ENCODE measurements at regions not wholly inside any gene's neighbourhood (a gene's known extent, or its start where the extent isn't known, plus 50 kb on each side); places are given as distances from the start of the nearest gene placed in this dataset.
"Not testable (repeated sequence)": the region's sequence is repeated elsewhere in the genome, so short reads cannot be mapped to it uniquely, and the experiment has no call there.

- DNase-seq (ENCODE audit: insufficient read length, low spot score), result no peak
- no peak for FAIRE-seq
- TF ChIP-seq POLR2A (IDR thresholded peaks at IDR 0.05; ENCODE audit: low read depth, low read length), result no peak
These were observed 353.7 kb downstream of the RAD51AP2 start for GRCh38 chr2:17164550-17164949.

DNA sequence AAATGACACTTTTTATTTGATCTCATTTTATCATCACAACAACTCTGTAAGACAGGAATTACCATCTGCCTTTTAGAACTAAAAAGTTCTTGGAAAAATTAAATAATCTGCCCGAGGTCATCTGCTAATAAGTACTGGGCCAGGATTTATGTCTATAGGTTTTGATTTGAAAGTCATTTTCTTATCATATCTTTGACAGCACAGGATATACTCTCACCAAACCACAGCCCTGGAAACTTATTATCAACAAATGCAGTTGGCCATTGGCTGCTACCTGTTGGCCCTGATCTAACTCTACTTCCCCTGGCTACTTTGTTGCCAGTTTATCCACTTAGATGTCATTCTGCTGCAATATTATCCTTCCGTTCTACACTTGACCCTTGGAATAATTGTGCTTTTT, 354.6 kb downstream of the RAD51AP2 start:
- no peak for FAIRE-seq
- no peak for TF ChIP-seq POLR2A (IDR thresholded peaks at IDR 0.05; ENCODE audit: low read depth, low read length)
- DNase-seq (ENCODE audit: insufficient read length, low spot score), result no peak

DNA sequence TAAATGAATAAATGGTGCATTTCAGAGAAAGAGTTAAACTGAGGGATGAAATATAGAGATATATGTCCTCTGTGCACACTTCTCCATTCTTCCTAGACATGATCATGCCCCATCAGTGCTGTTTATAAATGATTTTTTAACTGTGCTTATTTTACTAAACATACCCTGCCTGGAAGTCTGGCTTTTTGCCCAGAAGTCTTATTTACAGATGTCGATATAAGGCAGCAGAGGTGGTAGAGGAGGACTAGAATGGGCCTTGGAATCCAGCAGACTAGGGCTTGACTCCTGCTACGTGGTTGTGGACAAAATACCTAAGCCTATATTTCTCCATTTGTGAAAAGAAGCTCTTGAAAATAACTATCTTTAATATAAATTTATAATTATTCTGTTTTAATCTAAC, 355.5 kb downstream of the RAD51AP2 start:
- no peak for TF ChIP-seq POLR2A (IDR thresholded peaks at IDR 0.05; ENCODE audit: low read depth, low read length)
- DNase-seq (ENCODE audit: insufficient read length, low spot score) (no peak), FAIRE-seq (no peak)

- FAIRE-seq (no peak), DNase-seq (ENCODE audit: insufficient read length, low spot score) (no peak)
- no peak for TF ChIP-seq POLR2A (IDR thresholded peaks at IDR 0.05; ENCODE audit: low read depth, low read length)
These were observed 357.6 kb downstream of the RAD51AP2 start for GRCh38 chr2:17160594-17160993.

- DNase-seq (ENCODE audit: insufficient read length, low spot score) (no peak), FAIRE-seq (no peak)
- no peak for TF ChIP-seq POLR2A (IDR thresholded peaks at IDR 0.05; ENCODE audit: low read depth, low read length)
These were observed 362.2 kb downstream of the RAD51AP2 start for GRCh38 chr2:17156086-17156485.

DNA sequence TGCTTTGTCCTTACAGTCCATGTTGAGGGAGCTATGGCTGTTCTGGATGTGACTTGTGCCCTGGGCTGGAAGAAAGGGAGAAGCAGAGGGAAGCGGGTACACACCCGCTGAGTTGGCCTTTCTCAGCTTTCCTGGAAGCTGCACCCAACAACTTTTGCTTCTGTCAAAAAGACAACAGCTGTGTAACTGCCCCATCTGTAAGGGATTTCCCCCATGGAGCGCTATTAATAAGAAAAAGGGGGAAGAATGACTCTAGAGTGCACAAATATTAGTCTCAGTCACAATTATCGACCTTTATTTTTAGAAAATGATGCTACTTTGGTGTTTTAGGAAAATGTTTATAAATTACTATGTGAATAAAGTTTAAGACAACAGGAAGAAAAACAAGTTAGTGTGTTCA, 368.3 kb downstream of the RAD51AP2 start:
- FAIRE-seq (no peak), DNase-seq (ENCODE audit: insufficient read length, low spot score) (no peak)
- TF ChIP-seq POLR2A (IDR thresholded peaks at IDR 0.05; ENCODE audit: low read depth, low read length), result no peak

DNA sequence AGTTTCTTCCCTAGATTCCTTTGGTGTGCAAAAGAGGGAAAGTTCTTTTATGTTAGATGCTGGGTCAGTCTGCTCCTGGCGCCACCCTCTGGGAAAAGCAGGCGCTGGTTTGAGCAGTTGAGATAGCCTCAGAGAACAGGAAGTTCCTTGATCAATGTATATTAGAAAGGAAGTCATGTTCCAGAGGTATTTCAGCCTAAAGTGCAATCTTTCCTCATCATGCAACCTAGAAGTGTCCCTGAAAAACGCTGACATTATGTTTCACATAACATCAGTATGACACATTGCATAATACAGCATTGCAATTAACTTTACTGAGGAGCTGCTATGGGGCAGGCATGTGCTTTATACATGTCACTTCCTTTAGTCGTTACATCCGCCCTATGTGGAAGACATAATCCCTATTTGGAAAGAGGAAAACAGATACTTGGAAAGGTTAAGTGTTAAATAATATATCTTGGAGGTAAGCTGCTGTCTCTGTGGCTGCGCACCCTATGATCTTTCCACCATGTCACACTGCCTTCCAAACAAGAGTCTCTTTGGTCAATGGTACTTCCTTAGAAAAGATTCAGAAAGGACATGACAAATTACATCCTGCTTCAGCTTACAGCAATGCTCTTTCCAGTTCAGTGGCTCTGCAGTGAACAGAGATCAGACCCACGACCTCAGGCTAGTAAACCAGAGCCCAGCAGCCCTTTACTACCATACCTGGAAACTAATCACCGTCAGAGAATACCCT, 369.7 kb downstream of the RAD51AP2 start:
- TF ChIP-seq POLR2A (IDR thresholded peaks at IDR 0.05; ENCODE audit: low read depth, low read length), result no peak
- no peak for DNase-seq (ENCODE audit: insufficient read length, low spot score)
- FAIRE-seq, result peak; percentile 23

DNA sequence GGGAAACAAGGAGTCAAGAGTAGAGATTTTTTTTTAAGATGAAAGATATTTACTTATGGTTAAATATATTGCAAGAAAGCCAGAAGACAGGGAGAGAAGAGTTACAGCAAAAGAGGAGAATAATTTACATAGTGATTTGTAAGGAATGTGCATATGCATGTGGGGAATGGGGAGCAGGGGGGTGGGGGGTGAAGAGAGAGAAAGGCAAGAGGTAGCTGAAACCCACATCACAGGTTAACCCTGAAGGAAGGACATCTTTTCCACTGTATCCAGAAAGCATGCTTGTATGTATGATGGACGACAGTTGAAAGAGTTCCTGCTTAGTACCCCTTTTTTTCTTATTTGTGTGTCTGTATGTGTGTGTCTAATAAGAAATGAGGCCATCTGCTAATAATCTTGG, 371.9 kb downstream of the RAD51AP2 start:
- no peak for TF ChIP-seq POLR2A (IDR thresholded peaks at IDR 0.05; ENCODE audit: low read depth, low read length)
- no peak for DNase-seq (ENCODE audit: insufficient read length, low spot score)
- FAIRE-seq, result no peak

DNA sequence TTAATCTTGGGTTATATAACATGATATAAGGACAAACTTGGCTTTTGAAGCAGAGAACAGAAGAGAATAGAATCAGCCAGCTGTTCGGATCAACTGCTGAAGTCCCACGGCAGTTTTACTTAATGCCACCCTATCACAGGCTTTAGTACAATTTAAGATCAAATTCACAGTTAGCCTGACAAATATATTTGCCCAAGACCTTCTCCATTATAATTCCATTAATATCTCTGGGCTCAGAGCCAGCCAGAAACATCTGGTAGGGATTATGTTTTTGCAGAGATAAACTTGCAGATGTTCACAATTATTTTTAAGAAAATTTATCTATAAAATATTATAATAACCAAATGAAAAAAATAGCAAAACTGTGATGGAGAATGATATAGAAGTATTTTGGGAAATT, 381.4 kb downstream of the RAD51AP2 start:
- DNase-seq (ENCODE audit: insufficient read length, low spot score) (no peak), FAIRE-seq (no peak)
- no peak for TF ChIP-seq POLR2A (IDR thresholded peaks at IDR 0.05; ENCODE audit: low read depth, low read length)

DNA sequence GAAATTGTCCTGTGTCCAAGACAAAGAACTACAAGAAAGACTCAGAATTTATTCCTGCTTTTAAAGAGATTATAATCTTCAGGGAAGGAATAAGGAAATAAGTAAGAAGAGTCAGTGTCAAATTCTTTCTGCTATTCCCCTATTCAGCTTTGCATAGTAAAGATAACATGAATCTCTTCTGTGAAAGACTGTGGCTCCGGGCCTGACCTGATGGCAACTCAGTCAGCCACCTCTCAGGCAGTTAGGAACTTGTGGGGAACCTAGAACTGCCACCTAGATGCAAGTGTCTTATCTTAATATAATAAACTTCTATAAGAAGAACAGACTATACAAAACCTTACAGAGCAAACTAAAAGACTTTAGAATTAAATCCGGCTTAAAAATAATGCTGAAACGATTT, 382.0 kb downstream of the RAD51AP2 start:
- DNase-seq (ENCODE audit: insufficient read length, low spot score), result no peak
- no peak for TF ChIP-seq POLR2A (IDR thresholded peaks at IDR 0.05; ENCODE audit: low read depth, low read length)
- FAIRE-seq, result no peak

DNA sequence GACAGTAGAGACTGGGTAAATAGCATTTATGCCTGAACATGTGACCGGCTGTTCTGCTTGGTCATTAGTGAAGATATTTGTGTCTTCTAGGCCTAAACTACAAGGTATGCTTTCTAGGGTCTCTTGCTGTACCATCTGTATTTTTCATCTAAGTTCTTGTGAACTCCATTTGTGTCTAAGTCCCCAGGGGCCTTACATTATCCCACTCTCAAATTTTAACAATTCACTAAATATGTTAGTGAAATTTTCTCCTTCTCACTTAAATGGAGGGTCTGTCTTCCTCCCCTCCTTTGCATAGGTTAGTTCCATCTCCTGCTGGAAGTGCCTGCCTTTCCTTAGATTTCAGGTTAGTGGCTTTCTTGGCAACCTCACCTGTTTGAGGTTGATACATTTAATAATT, 382.6 kb downstream of the RAD51AP2 start:
- FAIRE-seq, result no peak
- TF ChIP-seq POLR2A (IDR thresholded peaks at IDR 0.05; ENCODE audit: low read depth, low read length), result no peak
- DNase-seq (ENCODE audit: insufficient read length, low spot score), result no peak

DNA sequence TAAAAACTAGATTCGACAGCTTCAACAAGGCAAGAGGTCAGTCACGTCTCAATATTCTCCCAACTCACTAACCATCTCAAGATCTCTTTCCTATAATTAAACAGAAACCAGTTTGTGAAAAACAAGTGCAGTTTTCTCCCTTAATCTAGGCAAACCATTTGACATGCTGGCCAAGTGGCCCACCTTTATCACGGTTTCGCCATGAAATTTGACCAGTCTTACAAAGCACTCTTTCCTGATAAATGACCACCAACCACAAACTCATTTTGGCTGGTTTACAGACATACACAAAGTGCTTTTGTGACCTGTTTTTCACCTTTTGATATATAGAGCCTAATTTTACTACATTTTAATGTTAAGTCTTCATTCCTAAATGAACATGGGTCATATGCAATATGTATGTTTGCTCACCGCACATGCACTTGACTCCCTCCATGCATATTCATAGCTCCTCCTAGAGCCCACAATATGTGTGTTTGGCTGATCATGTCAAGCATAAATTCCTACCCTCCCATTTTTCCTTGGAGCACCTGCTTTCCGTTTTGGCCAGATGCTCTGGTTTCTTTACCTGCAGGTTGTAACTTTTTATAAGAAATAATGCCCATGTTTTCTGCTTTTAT, 385.1 kb downstream of the RAD51AP2 start:
- no peak for TF ChIP-seq POLR2A (IDR thresholded peaks at IDR 0.05; ENCODE audit: low read depth, low read length)

GRCh38 chr2:17130627-17131026, 387.6 kb downstream of the RAD51AP2 start:
- not testable (repeated sequence) for DNase-seq (ENCODE audit: insufficient read length, low spot score); FAIRE-seq

More for the DNA sequence above, 385.1 kb downstream of the RAD51AP2 start:
- FAIRE-seq (no peak), DNase-seq (ENCODE audit: insufficient read length, low spot score) (no peak)

DNA sequence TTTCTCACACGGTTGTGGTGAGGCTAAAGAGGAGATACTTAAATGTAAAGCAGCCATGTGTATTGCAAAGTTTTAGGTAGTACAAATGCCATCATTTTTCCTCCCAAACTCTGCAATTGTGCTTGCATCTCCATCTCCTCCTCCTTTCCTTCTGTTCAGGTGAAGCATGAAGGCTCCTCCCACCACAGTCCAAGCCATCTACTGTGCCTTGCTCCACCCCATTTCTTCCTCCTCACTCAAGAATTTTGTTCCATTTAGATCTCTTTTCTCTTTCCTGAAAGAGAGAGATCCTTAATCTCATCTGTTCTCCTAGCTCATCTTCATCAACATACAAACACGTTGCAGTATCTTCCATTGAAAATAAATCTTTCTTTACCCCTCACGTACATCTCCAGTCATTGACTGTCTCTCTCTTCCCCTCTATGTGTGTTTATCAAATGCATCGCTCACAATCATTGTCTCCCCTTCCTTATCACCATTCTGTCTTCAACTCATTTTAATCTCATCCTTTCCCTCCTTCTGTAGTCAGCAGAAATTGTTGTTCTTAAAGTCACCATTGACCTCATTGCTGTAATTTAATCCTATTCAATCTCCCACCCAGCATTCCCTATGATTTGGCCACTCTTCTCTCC, 392.1 kb downstream of the RAD51AP2 start:
- FAIRE-seq (no peak), DNase-seq (ENCODE audit: insufficient read length, low spot score) (no peak)
- TF ChIP-seq POLR2A (IDR thresholded peaks at IDR 0.05; ENCODE audit: low read depth, low read length), result no peak
